NCI-H1092 treated with DMSO at 0.1 percent for 48 hours (cell line): ENCODE measurements at regions not wholly inside any gene's neighbourhood (a gene's known extent, or its start where the extent isn't known, plus 50 kb on each side); places are given as distances from the start of the nearest gene placed in this dataset.
"Not testable (repeated sequence)": the region's sequence is repeated elsewhere in the genome, so short reads cannot be mapped to it uniquely, and the experiment has no call there.

Source experiments
- DNase-seq: peaks from one replicate; lab custom pipeline; 2025; lab: John Stamatoyannopoulos, UW

DNA sequence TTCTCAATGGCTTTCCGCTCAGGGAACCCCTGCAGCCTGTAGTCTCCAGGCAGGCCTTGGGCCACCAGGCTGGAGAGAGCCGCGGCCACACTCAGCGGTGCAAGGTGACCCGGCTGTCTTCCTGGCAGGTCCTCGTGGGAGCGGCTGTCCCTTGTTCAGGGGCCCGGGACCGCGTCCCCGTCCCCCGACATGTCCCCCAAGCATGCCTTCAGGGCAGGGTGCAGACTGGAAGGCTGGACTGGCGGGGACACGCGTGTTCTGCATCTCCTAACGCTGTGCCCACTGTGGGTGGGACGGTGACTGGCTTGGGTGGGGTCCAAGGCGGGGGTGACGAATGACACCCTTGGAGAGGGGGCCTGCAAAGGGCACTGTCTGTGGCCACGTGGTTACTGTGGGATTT is 93.6 kb downstream of the WTIP start:
- no peak for DNase-seq

- no peak for DNase-seq
Measured at GRCh38 chr19:34574704-34575103, 93.1 kb downstream of the WTIP start.

- DNase-seq = no peak
Measured at GRCh38 chr19:34573226-34573864, 91.8 kb downstream of the WTIP start.

DNA sequence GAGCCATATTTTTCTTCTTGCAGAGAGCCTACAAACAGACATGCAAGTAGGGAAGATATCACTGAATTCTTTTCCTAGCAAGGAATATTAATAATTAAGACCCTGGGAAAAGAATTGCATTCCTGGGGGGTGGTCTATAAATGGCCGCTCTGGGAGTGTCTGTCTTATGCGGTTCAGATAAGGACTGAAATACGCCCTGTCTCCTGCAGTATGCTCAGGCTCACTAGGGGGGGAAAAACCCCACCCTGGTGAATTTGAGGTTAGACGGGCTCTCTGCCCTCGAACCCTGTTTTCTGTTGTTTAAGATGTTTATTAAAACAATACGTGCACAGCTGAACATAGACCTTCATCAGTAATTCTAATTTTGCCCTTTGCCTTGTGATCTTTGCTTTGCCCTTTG is 88.6 kb downstream of the WTIP start:
- not testable (repeated sequence) for DNase-seq

DNA sequence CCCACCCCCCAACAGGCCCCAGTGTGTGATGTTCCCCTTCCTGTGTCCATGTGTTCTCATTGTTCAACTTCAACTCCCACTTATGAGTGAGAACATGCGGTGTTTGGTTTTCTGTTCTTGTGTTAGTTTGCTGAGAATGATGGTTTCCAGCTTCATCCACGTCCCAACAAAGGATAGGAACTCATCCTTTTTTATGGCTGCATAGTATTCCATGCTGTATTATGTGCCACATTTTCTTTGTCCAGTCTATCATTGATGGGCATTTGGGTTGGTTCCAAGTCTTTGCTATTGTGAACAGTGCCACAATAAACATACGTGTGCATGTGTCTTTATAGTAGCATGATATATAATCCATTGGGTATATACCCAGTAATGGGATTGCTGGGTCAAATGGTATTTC is 80.8 kb downstream of the WTIP start:
- DNase-seq = not testable (repeated sequence)
